Smooth muscle cell (in vitro differentiated cells): ENCODE measurements at regions not wholly inside any gene's neighbourhood (a gene's known extent, or its start where the extent isn't known, plus 50 kb on each side); places are given as distances from the start of the nearest gene placed in this dataset.
A peak's percentile ranks its signal among the peaks of the same experiment; 100 is the strongest.

ENCODE experiments used
- DNase-seq: peaks from one replicate; lab custom pipeline; 2025; ENCODE audit not compliant: unreplicated experiment; lab: John Stamatoyannopoulos, UW
- H2AFZ ChIP-seq: fragments of 200-600 bp; sonication (generic); 2 replicates; pipeline ENCODE4 v1.6.0; 2016; ENCODE audit warnings: antibody characterized with exemption, low read depth, mild to moderate bottlenecking
- H3F3A ChIP-seq: fragments of 200-600 bp; sonication (generic); 2 replicates; pipeline ENCODE4 v1.6.0; 2017; ENCODE audit warnings: antibody characterized with exemption, low read depth
- H3K27ac ChIP-seq: fragments of 200-600 bp; sonication (generic); 2 replicates; pipeline ENCODE4 v1.5.1; 2016; ENCODE audit warnings: low read depth, mild to moderate bottlenecking
- H3K27me3 ChIP-seq: fragments of 200-600 bp; sonication (generic); 2 replicates; pipeline ENCODE4 v1.6.1; 2016; ENCODE audit warnings: low read depth, mild to moderate bottlenecking
- H3K36me3 ChIP-seq: fragments of 200-600 bp; sonication (generic); 2 replicates; pipeline ENCODE4 v1.5.1; 2016; ENCODE audit warnings: low read depth
- H3K4me1 ChIP-seq: fragments of 200-600 bp; sonication (generic); 2 replicates; pipeline ENCODE4 v1.5.1; 2016; ENCODE audit warnings: low read depth
- H3K4me2 ChIP-seq: fragments of 200-600 bp; sonication (generic); 2 replicates; pipeline ENCODE4 v1.6.0; 2016; ENCODE audit warnings: mild to moderate bottlenecking
- H3K4me3 ChIP-seq: fragments of 200-600 bp; sonication (generic); 2 replicates; pipeline ENCODE4 v1.5.1; 2016; ENCODE audit warnings: mild to moderate bottlenecking
- H3K79me2 ChIP-seq: fragments of 200-600 bp; sonication (generic); 2 replicates; pipeline ENCODE4 v1.6.0; 2016; ENCODE audit warnings: low read depth, mild to moderate bottlenecking
- H3K9ac ChIP-seq: fragments of 200-600 bp; sonication (generic); 2 replicates; pipeline ENCODE4 v1.6.0; 2016; ENCODE audit warnings: low read depth
- H3K9me3 ChIP-seq: fragments of 200-600 bp; sonication (generic); replicated peaks from 2 replicates; pipeline ENCODE4 v1.5.1; 2016; ENCODE audit warnings: low read depth
- H4K20me1 ChIP-seq: fragments of 200-600 bp; sonication (generic); 2 replicates; pipeline ENCODE4 v1.6.0; 2016; ENCODE audit warnings: low read depth
- WGBS: methylation state at CpG from one replicate; pipeline ENCODE4 v1.1.7; 2016; ENCODE audit warnings: low lambda C conversion rate; 5-methylcytosine and 5-hydroxymethylcytosine counted together
- TF ChIP-seq, protein P1 (sequence below): fragments of 200-600 bp; sonication (generic); IDR thresholded peaks from 2 replicates; pipeline ENCODE4 v1.5.1; 2017; ENCODE audit warnings: borderline replicate concordance, mild to moderate bottlenecking, antibody characterized with exemption; ENCODE audit not compliant: insufficient read depth, poor library complexity, severe bottlenecking

DNA sequence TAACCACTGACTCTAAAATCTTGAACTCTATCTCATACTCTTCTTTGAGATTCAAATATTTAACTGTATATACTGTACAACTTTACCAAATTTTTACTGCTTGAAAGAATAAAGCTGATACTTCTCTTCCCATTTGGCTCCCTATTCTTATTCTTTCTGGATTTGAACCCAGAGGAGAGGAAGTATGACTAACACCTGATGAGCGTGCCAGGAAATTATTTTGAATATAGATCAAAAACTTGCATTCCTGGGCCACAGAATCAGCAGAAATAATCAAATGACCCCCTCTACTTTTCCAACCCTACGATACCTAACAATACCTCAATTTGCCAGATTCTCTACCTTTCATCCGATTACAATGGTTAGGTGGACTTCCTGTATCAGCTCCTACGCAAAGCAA lies 285.8 kb downstream of the ISL1 start:
- H3K27me3 ChIP-seq = no peaks in the 10 kb centered on the region
- no peaks in the 10 kb centered on the region for H3K9me3 ChIP-seq
- no peaks in the 10 kb centered on the region for H4K20me1 ChIP-seq
- no peaks in the 10 kb centered on the region for H3F3A ChIP-seq
- no peak overlapping the region for H3K27ac ChIP-seq
- DNase-seq = no peak
- no peaks in the 10 kb centered on the region for H3K79me2 ChIP-seq
- WGBS = 94% methylated on average over 4 of the region's 4 CpGs
- no peak overlapping the region for H2AFZ ChIP-seq
- no peak overlapping the region for H3K4me3 ChIP-seq
- no peak overlapping the region for H3K9ac ChIP-seq
- peaks cover 16% of the 10 kb centered on the region for H3K4me1 ChIP-seq
- TF ChIP-seq, protein P1, sequence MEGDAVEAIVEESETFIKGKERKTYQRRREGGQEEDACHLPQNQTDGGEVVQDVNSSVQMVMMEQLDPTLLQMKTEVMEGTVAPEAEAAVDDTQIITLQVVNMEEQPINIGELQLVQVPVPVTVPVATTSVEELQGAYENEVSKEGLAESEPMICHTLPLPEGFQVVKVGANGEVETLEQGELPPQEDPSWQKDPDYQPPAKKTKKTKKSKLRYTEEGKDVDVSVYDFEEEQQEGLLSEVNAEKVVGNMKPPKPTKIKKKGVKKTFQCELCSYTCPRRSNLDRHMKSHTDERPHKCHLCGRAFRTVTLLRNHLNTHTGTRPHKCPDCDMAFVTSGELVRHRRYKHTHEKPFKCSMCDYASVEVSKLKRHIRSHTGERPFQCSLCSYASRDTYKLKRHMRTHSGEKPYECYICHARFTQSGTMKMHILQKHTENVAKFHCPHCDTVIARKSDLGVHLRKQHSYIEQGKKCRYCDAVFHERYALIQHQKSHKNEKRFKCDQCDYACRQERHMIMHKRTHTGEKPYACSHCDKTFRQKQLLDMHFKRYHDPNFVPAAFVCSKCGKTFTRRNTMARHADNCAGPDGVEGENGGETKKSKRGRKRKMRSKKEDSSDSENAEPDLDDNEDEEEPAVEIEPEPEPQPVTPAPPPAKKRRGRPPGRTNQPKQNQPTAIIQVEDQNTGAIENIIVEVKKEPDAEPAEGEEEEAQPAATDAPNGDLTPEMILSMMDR = no peak
- no peak overlapping the region for H3K4me2 ChIP-seq
- H3K36me3 ChIP-seq = no peaks in the 10 kb centered on the region

DNA sequence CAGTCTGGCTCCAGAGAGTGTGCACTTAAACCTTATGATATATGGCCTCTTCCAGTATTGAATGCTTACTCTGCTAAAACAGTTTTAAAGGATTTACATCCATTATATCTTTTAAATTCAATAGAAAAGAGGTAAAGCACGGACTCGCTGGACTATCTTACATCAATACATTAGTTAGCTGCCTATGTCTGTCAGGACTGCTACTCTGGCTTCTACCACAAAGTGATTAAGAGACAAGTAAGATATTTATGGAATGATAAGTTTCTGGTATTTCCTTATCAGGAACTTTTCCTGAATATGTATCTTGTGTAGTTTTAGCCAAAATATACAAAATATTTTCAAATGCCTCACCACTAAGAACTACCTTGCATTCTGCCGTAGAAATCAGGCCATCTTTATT lies 295.1 kb downstream of the ISL1 start:
- no peak overlapping the region for H3K9ac ChIP-seq
- TF ChIP-seq, protein P1 = no peak
- no peaks in the 10 kb centered on the region for H4K20me1 ChIP-seq
- no peaks in the 10 kb centered on the region for H3K27me3 ChIP-seq
- no peaks in the 10 kb centered on the region for H3F3A ChIP-seq
- no peak overlapping the region for H3K4me2 ChIP-seq
- no peak overlapping the region for H2AFZ ChIP-seq
- no peaks in the 10 kb centered on the region for H3K4me1 ChIP-seq
- no peak for DNase-seq
- no peaks in the 10 kb centered on the region for H3K79me2 ChIP-seq
- H3K36me3 ChIP-seq = no peaks in the 10 kb centered on the region
- no peak overlapping the region for H3K4me3 ChIP-seq
- H3K27ac ChIP-seq = no peak overlapping the region
- WGBS = 60% methylated on average over 3 of the region's 3 CpGs
- no peaks in the 10 kb centered on the region for H3K9me3 ChIP-seq

DNA sequence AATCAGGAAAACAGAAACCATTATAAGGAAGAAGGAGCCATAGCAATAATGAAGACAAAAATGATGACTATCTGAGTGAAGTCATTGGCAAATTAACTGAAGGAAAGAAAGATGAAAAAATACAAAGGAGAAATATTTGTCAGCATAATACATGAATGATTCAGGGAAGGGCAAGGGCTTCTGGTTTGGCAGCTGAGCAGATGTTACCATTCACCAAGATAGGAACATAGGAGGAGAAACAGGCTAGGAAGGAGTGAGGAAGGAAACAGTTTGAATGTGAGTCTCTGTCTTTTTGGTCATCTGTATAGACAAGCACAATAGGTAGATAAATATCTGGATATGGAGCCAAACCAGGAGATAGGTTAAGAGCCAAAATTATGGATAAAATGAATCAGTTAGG lies 296.0 kb downstream of the ISL1 start:
- Histone ChIP-seq H3K79me2 (no peaks in the 10 kb centered on the region), H3K27me3 (no peaks in the 10 kb centered on the region), H3K27ac (no peak overlapping the region), H4K20me1 (no peaks in the 10 kb centered on the region), H3K9me3 (no peaks in the 10 kb centered on the region), H3K4me1 (no peaks in the 10 kb centered on the region), H3K9ac (no peak overlapping the region), H3K4me2 (no peak overlapping the region), H3K4me3 (no peak overlapping the region), H3K36me3 (no peaks in the 10 kb centered on the region), H3F3A (no peaks in the 10 kb centered on the region), H2AFZ (no peak overlapping the region)
- DNase-seq = no peak
- TF ChIP-seq, protein P1 = no peak

DNA sequence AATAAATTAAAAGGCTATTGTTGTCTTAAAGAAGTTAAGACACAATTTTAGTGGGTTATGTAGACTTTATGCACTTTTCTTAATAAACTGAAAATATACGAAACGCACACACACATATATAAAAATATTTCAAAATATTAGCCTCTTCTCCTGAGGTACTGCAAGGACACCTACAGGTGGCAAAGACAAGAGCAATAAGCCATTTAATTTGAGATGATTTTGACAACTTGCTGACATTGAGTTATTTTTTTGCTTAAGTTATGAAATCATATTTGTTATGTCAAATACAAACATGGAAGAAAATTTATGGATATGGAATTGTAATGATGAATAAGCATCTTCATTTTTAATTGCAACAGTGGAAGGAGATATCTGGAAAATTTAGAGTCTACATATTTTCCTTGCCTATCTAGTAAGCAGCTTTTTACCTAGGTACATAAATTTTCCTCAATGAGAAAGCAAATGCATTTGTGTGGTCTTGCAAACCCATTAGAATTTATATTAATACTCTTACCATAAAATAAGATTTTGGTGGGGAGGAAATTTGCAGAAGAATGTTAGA lies 301.6 kb downstream of the ISL1 start:
- DNase-seq = no peak
- H3K9ac ChIP-seq = no peak overlapping the region
- WGBS = 97% methylated on average over 2 of the region's 2 CpGs
- H2AFZ ChIP-seq = peak overlapping the region; percentile 13
- no peaks in the 10 kb centered on the region for H3K27me3 ChIP-seq
- TF ChIP-seq, protein P1 = peak; percentile 34
- no peaks in the 10 kb centered on the region for H3F3A ChIP-seq
- no peak overlapping the region for H3K4me2 ChIP-seq
- no peaks in the 10 kb centered on the region for H3K9me3 ChIP-seq
- no peaks in the 10 kb centered on the region for H4K20me1 ChIP-seq
- H3K79me2 ChIP-seq = no peaks in the 10 kb centered on the region
- H3K36me3 ChIP-seq = no peaks in the 10 kb centered on the region
- no peaks in the 10 kb centered on the region for H3K4me1 ChIP-seq
- no peak overlapping the region for H3K4me3 ChIP-seq
- no peak overlapping the region for H3K27ac ChIP-seq
